Common myeloid progenitor, CD34-positive (primary cell): ENCODE measurements at regions not wholly inside any gene's neighbourhood (a gene's known extent, or its start where the extent isn't known, plus 50 kb on each side); places are given as distances from the start of the nearest gene placed in this dataset.

Experiments
- CTCF ChIA-PET: fragments of 350-600 bp; sonication (Branson Sonifier 250); formaldehyde crosslinking; loops from one replicate; lab custom pipeline; 2021; ENCODE audit warnings: antibody characterized with exemption; lab: Charles Lee
- POLR2A ChIA-PET: fragments of 350-600 bp; sonication (Branson Sonifier 250); formaldehyde crosslinking; loops from one replicate; lab custom pipeline; 2021; ENCODE audit warnings: antibody characterized with exemption; lab: Charles Lee
- DNase-seq, 3 donors: peaks; one replicate each; pipeline versions ENCODE4 v3.0.0 to v3.0.0-alpha.2; 2013
- H3K27ac ChIP-seq, 2 experiments: 1 replicate in 1 of 2; 2 replicates in 1 of 2; pipeline ENCODE4 v1.7.0; 2013; ENCODE audit warnings: inconsistent platforms in 2 of 2, low read length in 2 of 2, mild to moderate bottlenecking in 2 of 2, low read depth in 1 of 2, moderate library complexity in 1 of 2; ENCODE audit not compliant: severe bottlenecking in 2 of 2, insufficient read depth in 1 of 2, poor library complexity in 1 of 2
- H3K27me3 ChIP-seq, 5 experiments: replicated peaks in 2 of 5; 1 replicate in 3 of 5; 2 replicates in 2 of 5; pipeline versions ENCODE4 v1.6.1 to v1.7.0; 2013; ENCODE audit warnings: low read length in 4 of 5, mild to moderate bottlenecking in 2 of 5, moderate library complexity in 2 of 5, inconsistent platforms in 1 of 5; ENCODE audit not compliant: insufficient read depth in 5 of 5, control insufficient read depth in 4 of 5
- H3K36me3 ChIP-seq, 4 experiments: 1 replicate in 2 of 4; 2 replicates in 2 of 4; pipeline versions ENCODE4 v1.6.1 to v1.7.0; 2013; ENCODE audit warnings: low read length in 3 of 4, control low read depth in 1 of 4, mild to moderate bottlenecking in 1 of 4; ENCODE audit not compliant: control insufficient read depth in 4 of 4, insufficient read depth in 4 of 4
- H3K4me1 ChIP-seq, 4 experiments: 1 replicate in 3 of 4; 2 replicates in 1 of 4; pipeline versions ENCODE4 v1.6.1 to v1.7.1; 2013; ENCODE audit warnings: low read length in 3 of 4, mild to moderate bottlenecking in 3 of 4, control low read depth in 1 of 4, inconsistent platforms in 1 of 4, moderate library complexity in 1 of 4; ENCODE audit not compliant: control insufficient read depth in 4 of 4, insufficient read depth in 4 of 4; ENCODE audit errors: control extremely low read depth in 1 of 4
- H3K4me3 ChIP-seq, 7 experiments: 1 replicate in 4 of 7; 2 replicates in 3 of 7; pipeline versions ENCODE4 v1.5.1 to v1.7.0; 2013; ENCODE audit warnings: mild to moderate bottlenecking in 7 of 7, low read length in 6 of 7, moderate library complexity in 6 of 7, inconsistent platforms in 2 of 7, low read depth in 2 of 7, control low read depth in 1 of 7; ENCODE audit not compliant: insufficient read depth in 4 of 7, control insufficient read depth in 1 of 7; ENCODE audit errors: extremely low read depth in 1 of 7
- H3K9me3 ChIP-seq, 5 experiments: 1 replicate in 4 of 5; 2 replicates in 1 of 5; pipeline versions ENCODE4 v1.6.1 to v1.7.1; 2013; ENCODE audit warnings: low read length in 4 of 5, mild to moderate bottlenecking in 2 of 5, inconsistent platforms in 1 of 5, low read depth in 1 of 5, moderate library complexity in 1 of 5; ENCODE audit not compliant: control insufficient read depth in 4 of 5, insufficient read depth in 2 of 5; ENCODE audit errors: control extremely low read depth in 1 of 5
- WGBS: methylation state at CpG from one replicate; pipeline ENCODE4 v1.1.5; 2013; ENCODE audit not compliant: insufficient coverage; 5-methylcytosine and 5-hydroxymethylcytosine counted together

GRCh38 chr10:2005546-2005945, 268.2 kb upstream of the ADARB2 start:
- Histone ChIP-seq H3K27me3 (no peaks in the 10 kb centered on the region), H3K9me3 (peaks cover 0 to 3% (median 0%) of the 10 kb centered on the region in 5 experiments), H3K4me1 (no peaks in the 10 kb centered on the region), H3K36me3 (no peaks in the 10 kb centered on the region), H3K27ac (no peak overlapping the region), H3K4me3 (no peak overlapping the region)
- ChIA-PET CTCF (no interaction called here), POLR2A (no interaction called here)
- WGBS: over 99% methylated on average over 8 of the region's 8 CpGs
- DNase-seq: no peak

- H3K4me1 ChIP-seq: no peaks in the 10 kb centered on the region
Observed at GRCh38 chr10:1992930-1993329, 255.6 kb upstream of the ADARB2 start.

GRCh38 chr10:1989090-1989489, 251.8 kb upstream of the ADARB2 start:
- H3K27ac ChIP-seq: no peak overlapping the region
- POLR2A ChIA-PET: no interaction called here
- CTCF ChIA-PET: no interaction called here
- DNase-seq: no peak
- no peaks in the 10 kb centered on the region for H3K9me3 ChIP-seq
- WGBS: 94% methylated on average over 5 of the region's 5 CpGs
- no peak overlapping the region for H3K4me3 ChIP-seq
- no peaks in the 10 kb centered on the region for H3K36me3 ChIP-seq
- no peaks in the 10 kb centered on the region for H3K4me1 ChIP-seq
- no peaks in the 10 kb centered on the region for H3K27me3 ChIP-seq

More at GRCh38 chr10:1992930-1993329, 255.6 kb upstream of the ADARB2 start:
- ChIA-PET POLR2A (no interaction called here), CTCF (no interaction called here)
- H3K36me3 ChIP-seq: no peaks in the 10 kb centered on the region
- H3K27me3 ChIP-seq: no peaks in the 10 kb centered on the region
- no peak overlapping the region for H3K4me3 ChIP-seq
- DNase-seq: no peak
- no peak overlapping the region for H3K27ac ChIP-seq
- no peaks in the 10 kb centered on the region for H3K9me3 ChIP-seq
- WGBS: 87% methylated on average over 5 of the region's 10 CpGs

DNA sequence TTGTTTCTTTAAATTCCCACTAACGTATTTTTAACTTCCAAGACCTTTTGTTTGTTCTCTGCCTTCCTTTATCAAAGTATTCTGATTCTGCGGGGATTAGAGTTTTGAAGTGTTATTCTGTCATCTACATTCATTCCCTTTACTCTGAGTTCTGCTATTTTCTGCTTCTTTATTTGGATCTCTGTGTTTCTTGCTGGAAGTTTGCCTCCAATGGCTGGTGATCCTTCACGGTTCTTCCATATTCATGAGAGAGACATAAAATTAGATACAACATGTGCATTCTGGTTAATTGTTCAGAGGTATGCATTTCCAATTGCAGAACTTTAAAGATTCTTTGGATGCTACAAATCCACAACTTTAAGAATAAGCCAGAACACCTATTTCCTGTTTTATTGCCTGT, 244.7 kb upstream of the ADARB2 start:
- no peak overlapping the region for H3K4me3 ChIP-seq
- peaks cover 0 to 7% (median 0%) of the 10 kb centered on the region in 4 experiments for H3K4me1 ChIP-seq
- WGBS: no CpG with 5 or more reads among the region's 3 CpGs
- ChIA-PET POLR2A (no interaction called here), CTCF (no interaction called here)
- no peaks in the 10 kb centered on the region for H3K27me3 ChIP-seq
- H3K27ac ChIP-seq: no peak overlapping the region
- no peaks in the 10 kb centered on the region for H3K36me3 ChIP-seq
- DNase-seq: no peak
- H3K9me3 ChIP-seq: peaks cover 0 to 4% (median 0%) of the 10 kb centered on the region in 5 experiments

GRCh38 chr10:1980459-1980858, 243.1 kb upstream of the ADARB2 start:
- H3K27me3 ChIP-seq: no peaks in the 10 kb centered on the region
- H3K36me3 ChIP-seq: no peaks in the 10 kb centered on the region
- DNase-seq: no peak
- CTCF ChIA-PET: no interaction called here
- peaks cover 0 to 7% (median 0%) of the 10 kb centered on the region in 4 experiments for H3K4me1 ChIP-seq
- POLR2A ChIA-PET: no interaction called here
- 80% methylated on average over 2 of the region's 3 CpGs for whole genome bisulfite sequencing
- no peak overlapping the region for H3K27ac ChIP-seq
- H3K4me3 ChIP-seq: no peak overlapping the region
- H3K9me3 ChIP-seq: peaks cover 0 to 4% (median 0%) of the 10 kb centered on the region in 5 experiments

DNA sequence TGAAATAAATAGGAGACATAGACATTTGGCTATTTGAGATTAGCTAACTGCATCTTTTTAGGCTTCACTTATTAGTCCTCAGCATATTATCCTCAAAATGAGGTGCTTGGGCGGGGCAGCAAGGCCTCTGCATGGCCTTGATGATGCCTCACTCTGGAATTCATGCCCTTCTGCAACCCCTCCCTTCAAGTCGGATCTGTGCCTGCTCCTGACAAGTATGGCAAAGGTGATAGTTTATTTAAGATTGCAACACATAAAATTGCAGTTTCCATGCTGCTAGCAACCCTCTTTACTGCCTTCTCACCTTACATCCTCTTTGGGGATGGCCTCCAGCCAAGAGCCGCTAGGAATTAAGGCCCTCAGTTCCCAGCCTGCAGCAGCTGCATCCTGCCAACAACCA, 241.3 kb upstream of the ADARB2 start:
- H3K9me3 ChIP-seq: peaks cover 0 to 4% (median 0%) of the 10 kb centered on the region in 5 experiments
- DNase-seq: peak in 1 of 3 donors; percentile 8
- H3K36me3 ChIP-seq: no peaks in the 10 kb centered on the region
- WGBS: 72% methylated on average over 3 of the region's 3 CpGs
- ChIA-PET POLR2A (no interaction called here), CTCF (no interaction called here)
- no peak overlapping the region for H3K4me3 ChIP-seq
- no peaks in the 10 kb centered on the region for H3K27me3 ChIP-seq
- H3K4me1 ChIP-seq: peaks cover 0 to 7% (median 0%) of the 10 kb centered on the region in 4 experiments
- H3K27ac ChIP-seq: no peak overlapping the region

GRCh38 chr10:1977461-1977860, 240.1 kb upstream of the ADARB2 start:
- ChIA-PET CTCF (no interaction called here), POLR2A (no interaction called here)
- H3K36me3 ChIP-seq: no peaks in the 10 kb centered on the region
- peak overlapping the region in 1 of 7 experiments; percentile 10 for H3K4me3 ChIP-seq
- H3K27me3 ChIP-seq: no peaks in the 10 kb centered on the region
- peaks cover 0 to 8% (median under 1%) of the 10 kb centered on the region in 5 experiments for H3K9me3 ChIP-seq
- no peak for DNase-seq
- no CpG with 5 or more reads among the region's 1 CpG for WGBS
- H3K27ac ChIP-seq: no peak overlapping the region
- H3K4me1 ChIP-seq: peaks cover 0 to 7% (median 0%) of the 10 kb centered on the region in 4 experiments
